IPS-NIHi11 (cell line): ENCODE measurements at regions not wholly inside any gene's neighbourhood (a gene's known extent, or its start where the extent isn't known, plus 50 kb on each side); places are given as distances from the start of the nearest gene placed in this dataset.

Experiments
- DNase-seq: peaks from one replicate; pipeline ENCODE4 v3.0.0; 2012; ENCODE audit warnings: mixed read lengths, low spot score

GRCh38 chr10:2020836-2021235 is 283.5 kb upstream of the ADARB2 start:
- DNase-seq: no peak

GRCh38 chr10:2019803-2020202 is 282.5 kb upstream of the ADARB2 start:
- DNase-seq: no peak

- DNase-seq: no peak
These were observed 282.0 kb upstream of the ADARB2 start for GRCh38 chr10:2019281-2019680.

GRCh38 chr10:2014541-2014940 is 277.2 kb upstream of the ADARB2 start:
- no peak for DNase-seq

GRCh38 chr10:2012209-2012608 is 274.9 kb upstream of the ADARB2 start:
- no peak for DNase-seq

GRCh38 chr10:2011106-2011716 is 273.9 kb upstream of the ADARB2 start:
- DNase-seq: peak; percentile 61

GRCh38 chr10:2005546-2005945 is 268.2 kb upstream of the ADARB2 start:
- no peak for DNase-seq

GRCh38 chr10:1992930-1993329 is 255.6 kb upstream of the ADARB2 start:
- DNase-seq: no peak

GRCh38 chr10:1989090-1989489 is 251.8 kb upstream of the ADARB2 start:
- DNase-seq: no peak

GRCh38 chr10:1981976-1982375 is 244.7 kb upstream of the ADARB2 start:
- no peak for DNase-seq

- no peak for DNase-seq
These were observed 243.1 kb upstream of the ADARB2 start for GRCh38 chr10:1980459-1980858.

- DNase-seq: no peak
These were observed 241.3 kb upstream of the ADARB2 start for GRCh38 chr10:1978584-1978983.

- DNase-seq: no peak
These were observed 240.1 kb upstream of the ADARB2 start for GRCh38 chr10:1977461-1977860.

GRCh38 chr10:1972406-1972805 is 235.1 kb upstream of the ADARB2 start:
- DNase-seq: no peak

- DNase-seq: no peak
These were observed 231.1 kb upstream of the ADARB2 start for GRCh38 chr10:1968257-1969033.

- DNase-seq: no peak
These were observed 229.5 kb upstream of the ADARB2 start for GRCh38 chr10:1966712-1967376.

- DNase-seq: no peak
These were observed 227.2 kb upstream of the ADARB2 start for GRCh38 chr10:1964476-1964875.

- no peak for DNase-seq
These were observed 226.0 kb upstream of the ADARB2 start for GRCh38 chr10:1963341-1963740.

GRCh38 chr10:1961989-1962388 is 224.7 kb upstream of the ADARB2 start:
- peak; percentile 59 for DNase-seq

GRCh38 chr10:1960982-1961381 is 223.7 kb upstream of the ADARB2 start:
- no peak for DNase-seq

GRCh38 chr10:1957057-1957456 is 219.7 kb upstream of the ADARB2 start:
- DNase-seq: no peak

GRCh38 chr10:1954300-1954699 is 217.0 kb upstream of the ADARB2 start:
- DNase-seq: no peak
